ENCODE measurements at regions not wholly inside any gene's neighbourhood (a gene's known extent, or its start where the extent isn't known, plus 50 kb on each side); places are given as distances from the start of the nearest gene placed in this dataset.
"Not testable (repeated sequence)": the region's sequence is repeated elsewhere in the genome, so short reads cannot be mapped to it uniquely, and the experiment has no call there.

GRCh38 chr9:20240498-20240897, 381.8 kb downstream of the MLLT3 start:
- H3K9ac ChIP-seq (ENCODE audit: low read depth, low read length): no peak overlapping the region
- H3K27me3 ChIP-seq (ENCODE audit: control insufficient read depth, insufficient read depth, low read length): peaks cover 3% of the 10 kb centered on the region; the same call in 1 of the 2 replicates
- no peak overlapping the region for H3K4me3 ChIP-seq (ENCODE audit: low read depth, low read length)
- peaks cover 8% of the 10 kb centered on the region; the same call in 1 of the 2 replicates for H3K4me1 ChIP-seq (ENCODE audit: control insufficient read depth, insufficient read depth, low read length)
- no peaks in the 10 kb centered on the region for H3K36me3 ChIP-seq (ENCODE audit: control insufficient read depth, insufficient read depth, low read length)
- H3K9me3 ChIP-seq (ENCODE audit: control insufficient read depth, insufficient read depth, low read length): peaks cover 8% of the 10 kb centered on the region
- no peak overlapping the region for H3K27ac ChIP-seq (ENCODE audit: low read depth, low read length)

GRCh38 chr9:20238921-20239320, 383.4 kb downstream of the MLLT3 start:
- Histone ChIP-seq H3K9ac (ENCODE audit: low read depth, low read length) (no peak overlapping the region), H3K9me3 (ENCODE audit: control insufficient read depth, insufficient read depth, low read length) (peaks cover 12% of the 10 kb centered on the region), H3K27me3 (ENCODE audit: control insufficient read depth, insufficient read depth, low read length) (peaks cover 3% of the 10 kb centered on the region; the same call in 1 of the 2 replicates), H3K4me1 (ENCODE audit: control insufficient read depth, insufficient read depth, low read length) (peaks cover 8% of the 10 kb centered on the region; the same call in 1 of the 2 replicates), H3K27ac (ENCODE audit: low read depth, low read length) (no peak overlapping the region), H3K36me3 (ENCODE audit: control insufficient read depth, insufficient read depth, low read length) (no peaks in the 10 kb centered on the region), H3K4me3 (ENCODE audit: low read depth, low read length) (no peak overlapping the region)

GRCh38 chr9:20237686-20238085, 384.6 kb downstream of the MLLT3 start:
- Histone ChIP-seq H3K9me3 (ENCODE audit: control insufficient read depth, insufficient read depth, low read length) (peaks cover 12% of the 10 kb centered on the region), H3K27ac (ENCODE audit: low read depth, low read length) (no peak overlapping the region), H3K4me3 (ENCODE audit: low read depth, low read length) (no peak overlapping the region), H3K9ac (ENCODE audit: low read depth, low read length) (no peak overlapping the region), H3K36me3 (ENCODE audit: control insufficient read depth, insufficient read depth, low read length) (no peaks in the 10 kb centered on the region), H3K27me3 (ENCODE audit: control insufficient read depth, insufficient read depth, low read length) (peaks cover 3% of the 10 kb centered on the region; the same call in 1 of the 2 replicates), H3K4me1 (ENCODE audit: control insufficient read depth, insufficient read depth, low read length) (peaks cover 5% of the 10 kb centered on the region; the same call in 1 of the 2 replicates)

GRCh38 chr9:20236676-20237075, 385.6 kb downstream of the MLLT3 start:
- Histone ChIP-seq H3K27ac (ENCODE audit: low read depth, low read length) (no peak overlapping the region), H3K9ac (ENCODE audit: low read depth, low read length) (no peak overlapping the region), H3K27me3 (ENCODE audit: control insufficient read depth, insufficient read depth, low read length) (peaks cover 3% of the 10 kb centered on the region; the same call in 1 of the 2 replicates), H3K9me3 (ENCODE audit: control insufficient read depth, insufficient read depth, low read length) (peaks cover 12% of the 10 kb centered on the region), H3K36me3 (ENCODE audit: control insufficient read depth, insufficient read depth, low read length) (no peaks in the 10 kb centered on the region), H3K4me1 (ENCODE audit: control insufficient read depth, insufficient read depth, low read length) (no peaks in the 10 kb centered on the region), H3K4me3 (ENCODE audit: low read depth, low read length) (no peak overlapping the region)

- not testable (repeated sequence) for H3K27me3 ChIP-seq (ENCODE audit: control insufficient read depth, insufficient read depth, low read length); H3K4me3 ChIP-seq (ENCODE audit: low read depth, low read length); H3K27ac ChIP-seq (ENCODE audit: low read depth, low read length); H3K36me3 ChIP-seq (ENCODE audit: control insufficient read depth, insufficient read depth, low read length); H3K4me1 ChIP-seq (ENCODE audit: control insufficient read depth, insufficient read depth, low read length); H3K9ac ChIP-seq (ENCODE audit: low read depth, low read length)
- H3K9me3 ChIP-seq (ENCODE audit: control insufficient read depth, insufficient read depth, low read length): peaks cover 12% of the 10 kb centered on the region
These were observed 387.1 kb downstream of the MLLT3 start for GRCh38 chr9:20235206-20235605.

GRCh38 chr9:20228096-20228495, 394.2 kb downstream of the MLLT3 start:
- Histone ChIP-seq H3K27ac (ENCODE audit: low read depth, low read length) (no peak overlapping the region), H3K9ac (ENCODE audit: low read depth, low read length) (no peak overlapping the region), H3K36me3 (ENCODE audit: control insufficient read depth, insufficient read depth, low read length) (no peaks in the 10 kb centered on the region), H3K4me3 (ENCODE audit: low read depth, low read length) (no peak overlapping the region), H3K9me3 (ENCODE audit: control insufficient read depth, insufficient read depth, low read length) (no peaks in the 10 kb centered on the region), H3K4me1 (ENCODE audit: control insufficient read depth, insufficient read depth, low read length) (no peaks in the 10 kb centered on the region), H3K27me3 (ENCODE audit: control insufficient read depth, insufficient read depth, low read length) (no peaks in the 10 kb centered on the region)

- Histone ChIP-seq H3K4me1 (ENCODE audit: control insufficient read depth, insufficient read depth, low read length) (no peaks in the 10 kb centered on the region), H3K27ac (ENCODE audit: low read depth, low read length) (no peak overlapping the region), H3K9ac (ENCODE audit: low read depth, low read length) (no peak overlapping the region), H3K27me3 (ENCODE audit: control insufficient read depth, insufficient read depth, low read length) (no peaks in the 10 kb centered on the region), H3K36me3 (ENCODE audit: control insufficient read depth, insufficient read depth, low read length) (no peaks in the 10 kb centered on the region), H3K9me3 (ENCODE audit: control insufficient read depth, insufficient read depth, low read length) (no peaks in the 10 kb centered on the region), H3K4me3 (ENCODE audit: low read depth, low read length) (no peak overlapping the region)
These were observed 395.0 kb downstream of the MLLT3 start for GRCh38 chr9:20227166-20227874.

GRCh38 chr9:20226345-20226744, 396.0 kb downstream of the MLLT3 start:
- Histone ChIP-seq H3K9me3 (ENCODE audit: control insufficient read depth, insufficient read depth, low read length) (no peaks in the 10 kb centered on the region), H3K27me3 (ENCODE audit: control insufficient read depth, insufficient read depth, low read length) (no peaks in the 10 kb centered on the region), H3K36me3 (ENCODE audit: control insufficient read depth, insufficient read depth, low read length) (no peaks in the 10 kb centered on the region), H3K27ac (ENCODE audit: low read depth, low read length) (no peak overlapping the region), H3K4me3 (ENCODE audit: low read depth, low read length) (no peak overlapping the region), H3K4me1 (ENCODE audit: control insufficient read depth, insufficient read depth, low read length) (no peaks in the 10 kb centered on the region), H3K9ac (ENCODE audit: low read depth, low read length) (no peak overlapping the region)

GRCh38 chr9:20225826-20226225, 396.5 kb downstream of the MLLT3 start:
- Histone ChIP-seq H3K9ac (ENCODE audit: low read depth, low read length) (no peak overlapping the region), H3K36me3 (ENCODE audit: control insufficient read depth, insufficient read depth, low read length) (no peaks in the 10 kb centered on the region), H3K27ac (ENCODE audit: low read depth, low read length) (no peak overlapping the region), H3K27me3 (ENCODE audit: control insufficient read depth, insufficient read depth, low read length) (no peaks in the 10 kb centered on the region), H3K4me1 (ENCODE audit: control insufficient read depth, insufficient read depth, low read length) (no peaks in the 10 kb centered on the region), H3K4me3 (ENCODE audit: low read depth, low read length) (no peak overlapping the region), H3K9me3 (ENCODE audit: control insufficient read depth, insufficient read depth, low read length) (no peaks in the 10 kb centered on the region)

- H3K9ac ChIP-seq (ENCODE audit: low read depth, low read length): no peak overlapping the region
These were observed 397.5 kb downstream of the MLLT3 start for GRCh38 chr9:20224756-20225155.

GRCh38 chr9:20220286-20220685, 402.0 kb downstream of the MLLT3 start:
- H3K36me3 ChIP-seq (ENCODE audit: control insufficient read depth, insufficient read depth, low read length): no peaks in the 10 kb centered on the region
- no peak overlapping the region for H3K4me3 ChIP-seq (ENCODE audit: low read depth, low read length)
- no peaks in the 10 kb centered on the region for H3K27me3 ChIP-seq (ENCODE audit: control insufficient read depth, insufficient read depth, low read length)
- no peaks in the 10 kb centered on the region for H3K4me1 ChIP-seq (ENCODE audit: control insufficient read depth, insufficient read depth, low read length)
- H3K9ac ChIP-seq (ENCODE audit: low read depth, low read length): no peak overlapping the region
- H3K9me3 ChIP-seq (ENCODE audit: control insufficient read depth, insufficient read depth, low read length): no peaks in the 10 kb centered on the region
- no peak overlapping the region for H3K27ac ChIP-seq (ENCODE audit: low read depth, low read length)

More at GRCh38 chr9:20224756-20225155, 397.5 kb downstream of the MLLT3 start:
- Histone ChIP-seq H3K9me3 (ENCODE audit: control insufficient read depth, insufficient read depth, low read length) (no peaks in the 10 kb centered on the region), H3K27ac (ENCODE audit: low read depth, low read length) (no peak overlapping the region), H3K36me3 (ENCODE audit: control insufficient read depth, insufficient read depth, low read length) (no peaks in the 10 kb centered on the region), H3K4me3 (ENCODE audit: low read depth, low read length) (no peak overlapping the region), H3K27me3 (ENCODE audit: control insufficient read depth, insufficient read depth, low read length) (no peaks in the 10 kb centered on the region), H3K4me1 (ENCODE audit: control insufficient read depth, insufficient read depth, low read length) (no peaks in the 10 kb centered on the region)
